ENCODE measurements at regions not wholly inside any gene's neighbourhood (a gene's known extent, or its start where the extent isn't known, plus 50 kb on each side); places are given as distances from the start of the nearest gene placed in this dataset.
"Not testable (repeated sequence)": the region's sequence is repeated elsewhere in the genome, so short reads cannot be mapped to it uniquely, and the experiment has no call there.

DNA sequence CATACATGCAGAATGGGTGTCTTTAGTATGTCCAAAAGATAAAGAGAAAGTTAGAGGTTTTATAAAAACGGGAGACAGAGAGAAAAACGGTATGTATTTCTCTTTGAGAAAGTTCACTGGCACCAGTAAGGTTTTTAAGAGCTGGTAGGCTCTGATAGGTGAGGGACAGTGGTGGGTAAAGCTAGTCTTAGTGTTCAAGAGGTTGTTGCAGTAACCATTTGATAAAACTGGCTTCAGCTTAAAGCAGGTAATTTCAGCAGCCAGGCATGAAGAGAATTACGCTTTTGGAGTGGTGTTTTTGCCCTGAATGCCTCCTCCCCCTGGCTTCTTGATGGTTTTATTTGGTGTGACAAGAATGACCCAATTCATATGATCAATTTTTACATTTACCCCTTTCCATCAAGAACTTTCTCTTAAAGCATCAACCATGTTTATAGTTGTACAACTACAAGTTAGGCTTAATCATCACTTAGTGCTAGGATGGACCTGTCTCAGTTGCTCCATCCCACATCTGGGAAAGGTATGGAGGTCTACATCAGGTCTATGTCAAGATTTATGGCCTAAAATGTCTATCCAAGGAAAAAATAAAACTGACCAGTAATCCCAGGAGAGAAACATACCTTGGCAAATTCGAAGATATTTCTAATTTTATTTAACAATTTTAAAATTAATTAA, 1511.1 kb upstream of the TPTE start:
- TF ChIP-seq, protein P1, sequence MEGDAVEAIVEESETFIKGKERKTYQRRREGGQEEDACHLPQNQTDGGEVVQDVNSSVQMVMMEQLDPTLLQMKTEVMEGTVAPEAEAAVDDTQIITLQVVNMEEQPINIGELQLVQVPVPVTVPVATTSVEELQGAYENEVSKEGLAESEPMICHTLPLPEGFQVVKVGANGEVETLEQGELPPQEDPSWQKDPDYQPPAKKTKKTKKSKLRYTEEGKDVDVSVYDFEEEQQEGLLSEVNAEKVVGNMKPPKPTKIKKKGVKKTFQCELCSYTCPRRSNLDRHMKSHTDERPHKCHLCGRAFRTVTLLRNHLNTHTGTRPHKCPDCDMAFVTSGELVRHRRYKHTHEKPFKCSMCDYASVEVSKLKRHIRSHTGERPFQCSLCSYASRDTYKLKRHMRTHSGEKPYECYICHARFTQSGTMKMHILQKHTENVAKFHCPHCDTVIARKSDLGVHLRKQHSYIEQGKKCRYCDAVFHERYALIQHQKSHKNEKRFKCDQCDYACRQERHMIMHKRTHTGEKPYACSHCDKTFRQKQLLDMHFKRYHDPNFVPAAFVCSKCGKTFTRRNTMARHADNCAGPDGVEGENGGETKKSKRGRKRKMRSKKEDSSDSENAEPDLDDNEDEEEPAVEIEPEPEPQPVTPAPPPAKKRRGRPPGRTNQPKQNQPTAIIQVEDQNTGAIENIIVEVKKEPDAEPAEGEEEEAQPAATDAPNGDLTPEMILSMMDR (conservative IDR thresholded peaks at IDR 0.05; ENCODE audit: low read length) = not testable (repeated sequence)
- not testable (repeated sequence) for TF ChIP-seq EZH2phosphoT487 (IDR thresholded peaks at IDR 0.05; ENCODE audit: borderline replicate concordance, low read depth, low read length)
